ENCODE measurements at regions not wholly inside any gene's neighbourhood (a gene's known extent, or its start where the extent isn't known, plus 50 kb on each side); places are given as distances from the start of the nearest gene placed in this dataset.

DNA sequence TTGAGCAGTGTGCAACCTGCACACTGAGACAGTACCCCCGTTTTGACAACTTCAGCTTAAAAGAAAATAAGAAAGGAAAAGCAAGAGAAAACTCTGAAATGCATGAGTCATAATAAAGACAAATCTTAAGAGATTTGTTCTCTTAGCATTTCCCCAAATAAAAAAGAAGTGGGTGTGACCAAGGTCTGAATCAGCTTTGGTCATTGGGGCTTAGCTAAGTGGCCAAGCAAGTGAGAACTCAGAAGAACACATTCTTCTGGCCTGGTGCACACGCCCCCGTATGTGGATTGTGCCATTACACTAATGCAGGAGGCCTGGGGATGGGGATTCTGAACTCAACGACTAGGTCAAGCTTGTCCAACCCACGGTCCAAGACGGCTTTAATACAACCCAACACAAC is 56.9 kb upstream of the PDZRN3 start:
- TF ChIP-seq POLR2AphosphoS5 (IDR thresholded peaks at IDR 0.05; ENCODE audit: low read depth, low read length) (no peak), RXRA (IDR thresholded peaks at IDR 0.05; ENCODE audit: borderline replicate concordance, low read depth) (no peak), CTCF (IDR thresholded peaks at IDR 0.05) (no peak), TAF1 (IDR thresholded peaks at IDR 0.05; ENCODE audit: borderline replicate concordance, low read depth, low read length) (no peak), TCF12 (IDR thresholded peaks at IDR 0.05) (no peak), RCOR1 (IDR thresholded peaks at IDR 0.05; ENCODE audit: low read length) (no peak), FOXJ3 (CRISPR knock-in tag; IDR thresholded peaks at IDR 0.05) (no peak), EP300 (IDR thresholded peaks at IDR 0.05; ENCODE audit: borderline replicate concordance in 1 of 2, low read depth in 1 of 2, low read length in 1 of 2) (no peak)
